ENCODE measurements at regions not wholly inside any gene's neighbourhood (a gene's known extent, or its start where the extent isn't known, plus 50 kb on each side); places are given as distances from the start of the nearest gene placed in this dataset.
"Not testable (repeated sequence)": the region's sequence is repeated elsewhere in the genome, so short reads cannot be mapped to it uniquely, and the experiment has no call there.

DNA sequence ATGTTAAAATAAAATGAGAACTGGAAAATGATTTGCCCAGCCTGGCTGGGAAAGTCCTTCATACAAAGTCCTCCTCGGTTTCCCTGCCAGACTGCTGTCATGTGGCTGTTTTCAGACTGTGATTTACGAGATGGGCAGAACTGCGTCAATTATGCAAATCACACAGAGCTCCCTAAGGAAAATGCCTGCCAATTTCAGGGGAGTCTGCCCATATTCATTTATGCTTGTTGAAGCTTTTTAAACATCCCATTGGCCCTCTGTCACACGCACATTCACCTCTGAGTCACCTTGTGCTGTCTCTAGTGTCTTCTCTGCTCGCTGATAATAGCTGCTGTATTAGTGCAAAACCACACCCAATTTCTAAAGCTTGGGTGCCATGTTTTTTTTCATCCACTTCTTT lies 81.7 kb upstream of the FAM20A start:
- TF ChIP-seq, protein P1, sequence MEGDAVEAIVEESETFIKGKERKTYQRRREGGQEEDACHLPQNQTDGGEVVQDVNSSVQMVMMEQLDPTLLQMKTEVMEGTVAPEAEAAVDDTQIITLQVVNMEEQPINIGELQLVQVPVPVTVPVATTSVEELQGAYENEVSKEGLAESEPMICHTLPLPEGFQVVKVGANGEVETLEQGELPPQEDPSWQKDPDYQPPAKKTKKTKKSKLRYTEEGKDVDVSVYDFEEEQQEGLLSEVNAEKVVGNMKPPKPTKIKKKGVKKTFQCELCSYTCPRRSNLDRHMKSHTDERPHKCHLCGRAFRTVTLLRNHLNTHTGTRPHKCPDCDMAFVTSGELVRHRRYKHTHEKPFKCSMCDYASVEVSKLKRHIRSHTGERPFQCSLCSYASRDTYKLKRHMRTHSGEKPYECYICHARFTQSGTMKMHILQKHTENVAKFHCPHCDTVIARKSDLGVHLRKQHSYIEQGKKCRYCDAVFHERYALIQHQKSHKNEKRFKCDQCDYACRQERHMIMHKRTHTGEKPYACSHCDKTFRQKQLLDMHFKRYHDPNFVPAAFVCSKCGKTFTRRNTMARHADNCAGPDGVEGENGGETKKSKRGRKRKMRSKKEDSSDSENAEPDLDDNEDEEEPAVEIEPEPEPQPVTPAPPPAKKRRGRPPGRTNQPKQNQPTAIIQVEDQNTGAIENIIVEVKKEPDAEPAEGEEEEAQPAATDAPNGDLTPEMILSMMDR (IDR thresholded peaks at IDR 0.05; ENCODE audit: low read depth, low read length, missing control alignments) = no peak
- no peak for DNase-seq (ENCODE audit: extremely low read depth, low read depth)
- H3K4me3 ChIP-seq (replicated peaks; ENCODE audit: low read depth, low read length) = no peak overlapping the region

DNA sequence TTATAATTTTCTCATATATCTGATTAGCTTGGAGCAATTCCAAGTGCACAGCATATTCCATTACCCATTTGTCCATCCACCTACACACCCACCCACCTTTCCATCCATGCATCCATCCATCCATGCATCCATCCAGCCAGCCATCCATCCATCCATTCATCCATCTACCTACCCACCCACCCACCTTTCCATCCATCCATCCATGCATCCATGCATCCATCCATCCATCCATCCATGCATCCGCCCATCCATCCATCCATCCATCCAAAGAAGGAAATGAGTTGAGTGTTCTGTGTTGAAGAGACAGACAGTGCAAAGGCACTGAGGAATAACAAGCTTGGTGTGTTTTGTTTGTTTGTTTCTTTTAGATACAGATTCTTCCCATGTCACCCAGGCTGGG lies 78.7 kb upstream of the FAM20A start:
- TF ChIP-seq, protein P1 (IDR thresholded peaks at IDR 0.05; ENCODE audit: low read depth, low read length, missing control alignments) = no peak
- no peak for DNase-seq (ENCODE audit: extremely low read depth, low read depth)
- H3K4me3 ChIP-seq (replicated peaks; ENCODE audit: low read depth, low read length) = no peak overlapping the region

DNA sequence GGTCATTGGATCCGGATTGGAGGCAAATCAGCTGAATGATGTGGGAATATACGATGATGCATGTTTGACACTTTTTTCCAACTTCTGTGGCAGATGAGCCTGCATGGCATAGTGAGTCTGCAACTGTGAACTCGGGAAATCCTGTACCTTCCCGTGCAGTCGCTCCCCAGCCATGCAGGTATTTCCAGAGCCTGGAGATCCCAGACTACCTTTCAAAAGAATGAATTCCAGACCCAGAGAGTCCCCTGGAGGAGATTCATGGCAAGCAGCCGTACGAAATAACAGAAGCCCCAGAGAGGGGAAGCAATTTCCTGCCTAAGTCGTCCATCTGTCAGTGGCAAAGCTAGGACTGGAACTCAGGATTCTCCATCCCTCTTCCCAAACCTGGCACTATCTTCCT lies 75.7 kb upstream of the FAM20A start:
- no peak overlapping the region for H3K4me3 ChIP-seq (replicated peaks; ENCODE audit: low read depth, low read length)
- TF ChIP-seq, protein P1 (IDR thresholded peaks at IDR 0.05; ENCODE audit: low read depth, low read length, missing control alignments) = no peak
- no peak for DNase-seq (ENCODE audit: extremely low read depth, low read depth)

DNA sequence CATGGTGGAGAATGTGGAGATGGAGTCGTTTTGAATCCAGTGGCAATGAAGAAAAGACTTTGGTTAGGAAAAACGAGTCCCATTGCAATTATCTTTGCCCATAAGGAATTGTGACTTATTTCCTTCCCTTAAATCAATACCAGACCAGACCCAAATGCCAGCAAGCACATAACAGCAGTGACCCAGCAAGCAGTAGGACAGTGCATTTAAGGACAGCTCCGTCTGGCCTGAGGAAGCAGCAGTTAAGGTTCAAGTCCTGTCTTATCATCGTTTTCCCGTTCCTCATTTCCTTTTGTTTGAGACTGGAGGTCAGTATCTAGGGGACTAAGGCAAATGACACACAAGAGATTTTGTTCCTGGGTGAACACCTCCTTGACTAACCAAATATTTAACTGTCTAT lies 74.6 kb upstream of the FAM20A start:
- no peak overlapping the region for H3K4me3 ChIP-seq (replicated peaks; ENCODE audit: low read depth, low read length)
- TF ChIP-seq, protein P1 (IDR thresholded peaks at IDR 0.05; ENCODE audit: low read depth, low read length, missing control alignments) = no peak
- no peak for DNase-seq (ENCODE audit: extremely low read depth, low read depth)

DNA sequence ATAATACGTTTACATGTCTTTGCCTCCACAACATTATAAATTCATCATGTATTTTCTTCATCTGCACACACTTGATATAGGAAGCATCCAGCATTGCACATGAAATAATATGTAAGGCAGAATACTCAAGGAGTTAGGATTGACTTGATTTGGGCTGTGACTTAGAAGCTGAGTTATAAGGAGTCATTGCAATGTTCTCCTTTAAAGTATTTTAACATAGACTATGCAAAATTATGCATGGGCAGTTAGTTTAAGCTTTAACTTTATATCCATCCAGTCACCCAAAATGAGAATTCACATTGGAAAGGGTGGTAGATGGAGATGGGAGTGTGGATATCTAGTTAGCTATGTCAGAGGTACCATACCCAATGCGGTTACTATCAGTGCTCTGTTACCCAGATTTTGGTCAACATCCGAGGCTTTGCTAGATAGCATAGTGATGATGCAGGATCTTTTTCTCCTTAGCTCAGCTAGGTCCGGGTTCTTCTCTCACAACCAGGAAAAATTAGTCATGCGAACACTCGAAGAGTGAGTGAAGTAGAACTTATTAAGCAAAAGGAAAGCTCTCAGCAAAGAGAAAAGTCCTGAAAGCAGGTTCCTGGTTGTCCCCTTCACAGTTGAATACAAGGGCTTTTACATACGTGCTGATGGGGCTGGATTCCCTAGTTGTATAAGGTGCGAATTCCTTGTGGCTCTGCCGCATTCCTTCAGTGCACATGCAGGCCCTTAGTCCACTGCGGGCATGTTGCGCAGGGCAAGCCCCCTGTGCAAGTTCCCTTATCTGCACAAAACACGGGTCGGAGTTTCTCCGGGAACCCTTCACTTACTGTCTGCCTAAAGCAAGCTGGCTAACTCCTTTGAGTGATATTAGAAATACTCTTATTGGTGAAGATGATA lies 73.1 kb upstream of the FAM20A start:
- no peak overlapping the region for H3K4me3 ChIP-seq (replicated peaks; ENCODE audit: low read depth, low read length)
- TF ChIP-seq, protein P1 (IDR thresholded peaks at IDR 0.05; ENCODE audit: low read depth, low read length, missing control alignments) = no peak
- DNase-seq (ENCODE audit: extremely low read depth, low read depth) = no peak

DNA sequence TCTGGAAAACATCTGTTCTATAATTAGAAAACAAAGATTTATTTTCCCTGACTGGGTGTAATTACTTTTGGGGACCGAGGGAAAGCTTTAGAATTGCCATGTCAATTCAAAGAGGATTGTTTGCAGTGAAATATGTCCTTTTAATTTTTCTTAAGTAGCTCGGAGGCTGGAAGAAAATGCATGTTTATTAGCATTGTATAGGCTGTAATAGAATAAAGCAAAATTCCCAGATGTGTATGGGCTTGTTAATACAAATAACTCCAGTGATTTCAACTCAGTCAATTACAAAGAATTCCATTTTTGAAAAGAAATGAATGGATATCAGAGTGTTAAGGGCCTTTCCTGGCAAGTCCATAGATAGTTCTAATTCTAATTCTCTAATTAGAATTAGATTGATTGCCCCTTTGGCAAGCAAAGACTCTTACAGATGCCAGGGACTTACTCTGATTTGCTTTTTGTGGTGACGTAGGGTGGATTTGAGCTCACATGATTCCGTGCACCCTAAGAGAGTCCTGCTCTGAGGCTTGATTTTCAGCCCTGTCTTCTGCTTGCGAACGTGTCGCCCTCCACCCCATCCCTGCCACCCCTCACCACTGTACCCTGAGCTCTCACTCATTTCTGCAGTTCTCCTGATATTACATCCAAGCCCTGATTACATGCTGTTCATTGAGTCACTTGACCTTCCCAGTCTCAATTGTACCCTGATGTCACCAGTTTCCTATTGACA lies 70.0 kb upstream of the FAM20A start:
- TF ChIP-seq, protein P1 (IDR thresholded peaks at IDR 0.05; ENCODE audit: low read depth, low read length, missing control alignments) = no peak
- no peak for DNase-seq (ENCODE audit: extremely low read depth, low read depth)

DNA sequence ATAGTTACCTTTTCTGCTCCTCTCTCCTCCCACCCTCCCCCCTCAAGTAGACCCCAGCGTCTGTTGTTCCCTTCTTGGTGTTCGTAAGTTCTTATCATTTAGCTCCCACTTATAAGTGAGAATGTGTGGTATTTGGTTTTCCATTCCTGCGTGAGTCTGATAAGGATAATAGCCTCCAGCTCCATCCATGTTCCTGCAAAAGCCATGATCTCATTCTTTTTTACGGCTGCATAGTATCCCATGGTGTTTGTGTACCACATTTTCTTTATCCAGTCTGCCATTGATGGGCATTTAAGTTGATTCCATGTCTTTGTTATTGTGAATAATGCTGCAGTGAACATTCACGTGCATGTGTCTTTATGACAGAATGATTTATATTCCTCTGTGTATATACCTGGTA lies 65.3 kb upstream of the FAM20A start:
- H3K4me3 ChIP-seq (replicated peaks; ENCODE audit: low read depth, low read length); DNase-seq (ENCODE audit: extremely low read depth, low read depth): not testable (repeated sequence)

More for the DNA sequence above, 70.0 kb upstream of the FAM20A start:
- H3K4me3 ChIP-seq (replicated peaks; ENCODE audit: low read depth, low read length) = no peak overlapping the region

All from HFF-Myc (cell line).